PFSK-1 (cell line): ENCODE measurements at regions not wholly inside any gene's neighbourhood (a gene's known extent, or its start where the extent isn't known, plus 50 kb on each side); places are given as distances from the start of the nearest gene placed in this dataset.

Experiments
- FOXP2 ChIP-seq: optimal IDR thresholded peaks from 2 replicates; pipeline ENCODE3; 2011; ENCODE audit warnings: borderline replicate concordance, control low read depth, inconsistent platforms; ENCODE audit not compliant: insufficient read depth; ENCODE audit errors: extremely low read length, extremely low read depth
- POLR2AphosphoS5 ChIP-seq: IDR thresholded peaks from 2 replicates; pipeline ENCODE4 v1.6.1; 2012; ENCODE audit warnings: low read depth, mild to moderate bottlenecking, control low read depth, low read length, moderate library complexity
- REST ChIP-seq, 2 experiments: IDR thresholded peaks; 2 replicates each; pipeline versions ENCODE4 v1.6.1 to v1.8.0; 2011 to 2012; ENCODE audit warnings: low read depth in 2 of 2, low read length in 2 of 2, control low read depth in 1 of 2, inconsistent platforms in 1 of 2, mild to moderate bottlenecking in 1 of 2, moderate library complexity in 1 of 2; ENCODE audit not compliant: insufficient read depth in 1 of 2
- SIN3A ChIP-seq: IDR thresholded peaks from 2 replicates; pipeline ENCODE4 v1.6.1; 2012; ENCODE audit warnings: mild to moderate bottlenecking, low read length, moderate library complexity, borderline replicate concordance; ENCODE audit not compliant: insufficient read depth
- TAF1 ChIP-seq: IDR thresholded peaks from 2 replicates; pipeline ENCODE4 v1.6.1; 2012; ENCODE audit warnings: low read length, control low read depth, borderline replicate concordance; ENCODE audit not compliant: insufficient read depth

- TF ChIP-seq POLR2AphosphoS5: no peak
- no peak for TF ChIP-seq TAF1
- TF ChIP-seq SIN3A: no peak
- TF ChIP-seq REST (IDR thresholded peaks at IDR 0.05; ENCODE audit: insufficient read depth in 1 of 2, low read depth in 2 of 2, low read length in 2 of 2): no peak
- no peak for TF ChIP-seq FOXP2
These were observed 92.3 kb downstream of the C1D start for GRCh38 chr2:67970542-67970941.
